ENCODE measurements at regions not wholly inside any gene's neighbourhood (a gene's known extent, or its start where the extent isn't known, plus 50 kb on each side); places are given as distances from the start of the nearest gene placed in this dataset.

DNA sequence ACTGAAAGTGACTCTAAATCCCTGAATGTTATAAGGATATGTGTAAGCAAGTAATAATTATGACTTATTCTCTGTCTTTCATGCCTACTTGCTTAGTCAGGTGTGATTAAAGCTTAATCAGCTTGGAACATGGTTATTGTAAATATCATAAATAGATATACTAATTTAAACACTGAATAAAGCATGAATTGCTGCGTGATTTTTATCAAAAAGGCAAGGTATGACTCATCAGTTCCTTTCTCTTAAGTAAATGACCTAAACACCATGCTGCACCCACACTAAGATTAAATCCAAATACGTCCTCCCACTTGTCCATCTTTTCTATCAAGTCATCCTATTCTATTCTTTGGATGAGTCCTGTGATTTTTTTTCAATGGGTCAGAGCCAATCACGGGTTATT lies 124.6 kb upstream of the MTAP start:
- no peak for DNase-seq (ENCODE audit: low spot score)
- in situ Hi-C loops (cut with MboI; ENCODE audit: low sequenced_read_pairs, unreplicated experiment): no loop called here
- TF ChIP-seq, protein P1, sequence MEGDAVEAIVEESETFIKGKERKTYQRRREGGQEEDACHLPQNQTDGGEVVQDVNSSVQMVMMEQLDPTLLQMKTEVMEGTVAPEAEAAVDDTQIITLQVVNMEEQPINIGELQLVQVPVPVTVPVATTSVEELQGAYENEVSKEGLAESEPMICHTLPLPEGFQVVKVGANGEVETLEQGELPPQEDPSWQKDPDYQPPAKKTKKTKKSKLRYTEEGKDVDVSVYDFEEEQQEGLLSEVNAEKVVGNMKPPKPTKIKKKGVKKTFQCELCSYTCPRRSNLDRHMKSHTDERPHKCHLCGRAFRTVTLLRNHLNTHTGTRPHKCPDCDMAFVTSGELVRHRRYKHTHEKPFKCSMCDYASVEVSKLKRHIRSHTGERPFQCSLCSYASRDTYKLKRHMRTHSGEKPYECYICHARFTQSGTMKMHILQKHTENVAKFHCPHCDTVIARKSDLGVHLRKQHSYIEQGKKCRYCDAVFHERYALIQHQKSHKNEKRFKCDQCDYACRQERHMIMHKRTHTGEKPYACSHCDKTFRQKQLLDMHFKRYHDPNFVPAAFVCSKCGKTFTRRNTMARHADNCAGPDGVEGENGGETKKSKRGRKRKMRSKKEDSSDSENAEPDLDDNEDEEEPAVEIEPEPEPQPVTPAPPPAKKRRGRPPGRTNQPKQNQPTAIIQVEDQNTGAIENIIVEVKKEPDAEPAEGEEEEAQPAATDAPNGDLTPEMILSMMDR (IDR thresholded peaks at IDR 0.05; ENCODE audit: borderline replicate concordance, control extremely low read depth, extremely low read depth, insufficient read depth, missing control alignments): no peak

DNA sequence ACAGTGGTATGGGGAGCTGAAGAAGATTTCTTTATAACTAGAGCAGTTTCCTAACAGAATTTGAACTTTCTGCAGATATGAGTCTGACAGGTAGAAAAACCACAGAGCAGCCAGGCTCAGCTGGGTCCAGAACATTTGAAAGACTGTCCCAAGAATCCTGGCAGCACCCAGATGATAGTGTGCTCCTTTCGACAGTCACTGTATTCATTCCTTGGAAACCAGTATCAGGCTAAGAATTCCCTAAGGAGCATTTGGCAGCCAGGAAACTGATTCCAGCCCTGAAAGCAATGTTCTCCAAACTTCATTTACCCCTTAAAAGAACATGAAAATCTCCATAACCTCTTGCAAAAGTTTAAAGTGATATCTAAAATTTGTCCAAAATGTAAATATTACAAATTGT lies 123.0 kb upstream of the MTAP start:
- in situ Hi-C loops (cut with MboI; ENCODE audit: low sequenced_read_pairs, unreplicated experiment): no loop called here

DNA sequence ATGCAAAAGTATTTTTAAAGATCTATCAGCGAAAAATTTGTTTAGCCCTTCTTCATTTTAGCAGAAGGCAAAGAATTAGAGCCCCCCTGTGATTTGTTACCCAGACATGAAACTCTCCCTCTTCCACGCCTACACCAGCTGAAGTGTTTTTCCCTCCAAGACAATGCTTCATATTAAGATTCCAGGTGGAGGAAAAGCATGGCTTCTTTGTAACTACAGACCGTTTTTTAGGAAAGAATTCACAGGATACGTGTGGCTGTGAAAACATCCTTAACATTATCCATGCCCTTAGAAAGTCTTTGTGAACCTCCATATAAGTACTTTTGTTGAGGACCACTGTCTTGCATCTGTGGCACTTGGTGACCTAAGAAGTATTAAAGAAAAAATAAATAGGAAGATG lies 121.8 kb upstream of the MTAP start:
- in situ Hi-C loops (cut with MboI; ENCODE audit: low sequenced_read_pairs, unreplicated experiment): no loop called here
- TF ChIP-seq, protein P1 (IDR thresholded peaks at IDR 0.05; ENCODE audit: borderline replicate concordance, control extremely low read depth, extremely low read depth, insufficient read depth, missing control alignments): no peak
- DNase-seq (ENCODE audit: low spot score): no peak

More for the DNA sequence above, 123.0 kb upstream of the MTAP start:
- TF ChIP-seq, protein P1 (IDR thresholded peaks at IDR 0.05; ENCODE audit: borderline replicate concordance, control extremely low read depth, extremely low read depth, insufficient read depth, missing control alignments): no peak
- DNase-seq (ENCODE audit: low spot score): no peak

DNA sequence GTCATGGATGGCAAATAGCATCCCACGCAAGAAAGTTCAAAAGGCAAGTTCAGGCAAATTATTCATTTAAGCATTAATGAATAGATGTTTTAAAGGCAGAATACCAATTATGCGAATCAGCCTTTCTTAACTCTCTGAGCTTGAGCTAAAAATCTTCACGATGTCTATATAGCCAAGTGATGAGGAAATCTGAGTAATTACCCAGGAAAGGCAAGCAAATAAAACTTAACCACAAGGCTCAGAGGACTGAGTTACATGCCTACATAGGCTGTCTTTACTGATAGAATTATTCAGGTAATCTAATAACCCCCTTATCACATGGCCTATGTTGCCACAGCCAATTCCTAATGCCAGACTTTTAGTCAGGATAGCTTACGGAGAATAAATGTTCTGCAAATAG lies 120.8 kb upstream of the MTAP start:
- in situ Hi-C loops (cut with MboI; ENCODE audit: low sequenced_read_pairs, unreplicated experiment): no loop called here
- DNase-seq (ENCODE audit: low spot score): no peak
- TF ChIP-seq, protein P1 (IDR thresholded peaks at IDR 0.05; ENCODE audit: borderline replicate concordance, control extremely low read depth, extremely low read depth, insufficient read depth, missing control alignments): no peak

DNA sequence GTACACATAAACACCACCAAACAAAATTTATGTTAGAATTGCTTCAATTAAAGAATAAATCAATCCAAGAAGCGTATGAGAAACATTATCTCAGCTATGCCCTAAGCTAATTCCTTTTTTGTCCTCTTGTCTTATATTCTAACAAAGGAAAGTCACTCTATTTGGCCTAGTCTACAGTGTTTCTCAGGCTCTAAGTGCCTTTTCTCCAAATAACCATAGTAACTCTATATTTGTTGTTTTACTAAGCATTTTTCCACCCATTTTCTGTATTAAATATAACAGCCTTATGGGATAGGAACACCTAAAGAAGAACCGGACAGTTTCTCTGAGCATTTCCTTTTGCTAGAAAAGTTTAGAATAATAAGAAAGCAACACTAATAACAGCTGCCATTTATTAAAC lies 120.1 kb upstream of the MTAP start:
- in situ Hi-C loops (cut with MboI; ENCODE audit: low sequenced_read_pairs, unreplicated experiment): no loop called here
- DNase-seq (ENCODE audit: low spot score): no peak
- TF ChIP-seq, protein P1 (IDR thresholded peaks at IDR 0.05; ENCODE audit: borderline replicate concordance, control extremely low read depth, extremely low read depth, insufficient read depth, missing control alignments): no peak

DNA sequence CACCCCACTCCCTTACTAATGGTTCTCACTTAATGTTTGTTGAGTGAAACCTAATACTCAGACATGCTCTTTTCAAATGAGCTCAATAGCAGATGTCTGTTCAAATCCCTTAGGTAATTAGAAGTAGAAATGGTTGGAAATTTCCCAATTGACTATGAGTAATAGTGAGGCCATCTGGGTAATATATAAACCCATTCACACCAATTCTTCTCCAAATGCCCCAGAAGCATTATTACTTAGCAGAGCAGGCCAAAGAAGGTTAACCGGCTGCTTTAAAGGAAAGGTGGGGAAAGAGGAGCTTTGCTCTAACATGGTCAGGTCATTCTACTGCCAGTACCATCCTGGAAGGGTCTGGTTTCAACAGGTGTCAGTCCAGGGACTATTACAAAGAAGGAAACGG lies 119.5 kb upstream of the MTAP start:
- TF ChIP-seq, protein P1 (IDR thresholded peaks at IDR 0.05; ENCODE audit: borderline replicate concordance, control extremely low read depth, extremely low read depth, insufficient read depth, missing control alignments): no peak
- in situ Hi-C loops (cut with MboI; ENCODE audit: low sequenced_read_pairs, unreplicated experiment): no loop called here
- no peak for DNase-seq (ENCODE audit: low spot score)
